ENCODE measurements at regions not wholly inside any gene's neighbourhood (a gene's known extent, or its start where the extent isn't known, plus 50 kb on each side); places are given as distances from the start of the nearest gene placed in this dataset.
"Not testable (repeated sequence)": the region's sequence is repeated elsewhere in the genome, so short reads cannot be mapped to it uniquely, and the experiment has no call there.

DNA sequence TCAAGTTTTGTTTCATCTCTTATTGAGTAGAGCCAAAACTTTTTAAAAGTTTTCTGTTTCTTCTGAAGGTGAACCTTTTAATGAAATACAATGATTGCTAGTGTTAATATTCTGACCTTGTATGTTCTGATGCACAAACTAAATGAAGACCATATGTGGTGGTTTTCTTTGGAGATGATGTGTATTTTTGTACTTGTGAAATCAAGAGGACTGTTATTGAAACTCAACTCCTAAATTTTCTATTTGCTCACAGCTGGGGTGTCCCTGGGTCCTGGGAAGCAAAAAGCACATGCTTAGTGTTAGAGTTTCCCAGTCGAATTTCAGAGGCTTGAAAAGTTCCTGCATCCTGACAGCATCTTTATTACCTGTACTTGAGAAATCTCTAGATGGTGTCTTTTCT lies 1185.8 kb upstream of the ALCAM start:
- no peak for DNase-seq

DNA sequence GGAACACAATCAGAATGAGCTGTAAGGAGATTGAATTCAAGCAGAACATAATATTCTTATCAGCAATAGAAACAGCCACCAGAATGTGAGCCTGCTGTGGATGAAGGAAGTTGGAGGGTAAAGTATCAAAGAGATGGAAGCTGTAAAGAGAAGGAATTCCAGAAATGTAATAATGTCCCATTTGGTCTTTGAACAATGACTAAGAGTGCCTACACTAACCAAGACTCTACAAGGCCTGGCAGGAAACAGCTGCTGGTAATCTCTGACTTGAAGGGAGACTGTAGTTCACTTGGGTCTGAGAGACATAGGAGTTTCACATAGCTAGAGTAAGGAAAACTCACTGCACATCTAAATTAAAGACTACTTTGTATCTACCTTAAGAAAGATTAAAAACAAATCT lies 1176.0 kb upstream of the ALCAM start:
- no peak for DNase-seq

DNA sequence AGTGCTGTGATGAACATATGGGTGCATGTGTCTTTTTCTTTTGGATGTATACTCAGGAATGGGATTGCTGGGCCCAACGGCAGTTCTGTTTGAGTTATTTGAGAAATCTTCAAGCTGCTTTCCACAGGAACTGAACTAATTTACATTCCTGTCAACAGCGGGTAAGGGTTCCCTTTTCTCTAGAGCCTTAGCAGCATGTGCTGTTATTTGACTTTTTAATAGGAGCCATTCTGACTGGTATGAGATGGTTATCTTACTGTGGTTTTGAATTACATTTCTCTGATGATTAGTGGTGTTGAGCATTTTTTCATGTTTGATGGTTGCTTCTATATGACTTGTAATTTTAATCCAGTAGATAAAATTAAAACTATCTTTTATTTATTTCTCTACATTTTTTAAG lies 1168.6 kb upstream of the ALCAM start:
- DNase-seq = no peak

DNA sequence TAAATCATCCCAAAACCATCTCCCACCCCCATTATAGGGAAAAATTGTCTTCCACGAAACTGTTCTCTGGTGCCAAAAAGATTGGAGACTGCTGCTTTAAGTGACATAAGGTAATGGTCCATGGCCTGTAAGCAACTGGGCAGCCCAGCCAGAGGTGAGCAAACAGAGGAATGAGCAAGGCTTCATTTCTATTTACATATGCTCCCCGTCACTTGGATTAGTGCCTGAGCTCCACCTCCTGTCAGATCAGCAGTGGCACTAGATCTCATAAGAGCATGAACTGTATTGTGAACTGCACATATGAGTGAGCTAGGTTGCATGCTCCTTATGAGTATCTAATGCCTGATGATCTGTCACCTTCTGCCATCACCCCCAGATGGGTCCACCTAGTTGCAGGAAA lies 1159.8 kb upstream of the ALCAM start:
- no peak for DNase-seq

DNA sequence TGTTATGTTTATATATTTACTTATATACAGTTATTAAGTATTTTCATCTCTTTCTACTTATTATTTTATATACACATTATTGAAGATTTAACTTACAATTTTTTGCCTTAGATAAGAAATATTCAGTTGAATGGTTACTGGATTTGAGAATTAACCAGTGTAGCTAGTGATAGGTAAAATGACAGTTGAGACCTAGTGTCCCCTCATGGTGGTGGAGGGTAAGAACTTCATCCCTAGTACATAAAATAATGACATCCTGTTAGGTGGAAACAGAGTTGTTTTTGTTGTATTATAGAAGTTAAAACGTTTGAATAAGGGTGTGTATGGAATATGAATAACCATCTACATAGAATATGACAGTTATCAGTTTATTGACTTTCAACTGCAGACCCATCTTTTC lies 1152.4 kb upstream of the ALCAM start:
- no peak for DNase-seq

DNA sequence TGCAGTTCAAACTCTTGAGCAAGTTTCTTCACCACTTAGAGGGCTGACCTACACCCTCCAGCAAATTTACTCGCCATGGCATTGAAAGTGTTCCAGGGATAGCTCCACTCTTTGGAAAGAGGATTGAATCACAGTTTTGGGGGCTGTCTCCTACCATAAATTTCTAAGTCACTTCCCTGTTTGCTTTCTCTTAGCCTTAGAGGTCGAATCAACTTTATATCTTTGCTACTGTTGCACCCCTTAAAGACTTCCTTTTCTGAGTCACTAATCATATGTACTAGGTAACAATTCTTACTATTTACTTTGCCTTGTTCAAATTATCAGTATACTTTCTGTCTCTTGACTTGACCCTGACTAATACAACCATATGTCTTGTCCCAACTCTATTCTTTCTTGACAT lies 1151.8 kb upstream of the ALCAM start:
- DNase-seq = no peak

DNA sequence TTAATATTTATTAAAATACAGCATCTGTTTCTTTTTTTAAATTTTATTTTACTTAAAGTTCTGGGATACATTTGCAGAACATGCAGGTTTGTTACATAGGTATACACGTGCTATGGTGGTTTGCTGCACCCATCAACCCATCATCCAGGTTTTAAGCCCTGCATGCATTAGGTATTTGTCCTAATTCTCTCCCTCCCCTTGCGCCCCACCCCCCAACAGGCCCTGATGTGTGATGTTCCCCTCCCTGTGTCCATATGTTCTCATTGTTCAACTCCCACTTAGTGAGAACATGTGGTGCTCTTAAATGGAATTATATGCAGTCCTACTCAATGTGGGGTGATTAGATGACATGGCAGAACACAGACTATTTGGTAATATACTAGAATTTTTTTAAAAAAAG lies 1147.7 kb upstream of the ALCAM start:
- DNase-seq = not testable (repeated sequence)

DNA sequence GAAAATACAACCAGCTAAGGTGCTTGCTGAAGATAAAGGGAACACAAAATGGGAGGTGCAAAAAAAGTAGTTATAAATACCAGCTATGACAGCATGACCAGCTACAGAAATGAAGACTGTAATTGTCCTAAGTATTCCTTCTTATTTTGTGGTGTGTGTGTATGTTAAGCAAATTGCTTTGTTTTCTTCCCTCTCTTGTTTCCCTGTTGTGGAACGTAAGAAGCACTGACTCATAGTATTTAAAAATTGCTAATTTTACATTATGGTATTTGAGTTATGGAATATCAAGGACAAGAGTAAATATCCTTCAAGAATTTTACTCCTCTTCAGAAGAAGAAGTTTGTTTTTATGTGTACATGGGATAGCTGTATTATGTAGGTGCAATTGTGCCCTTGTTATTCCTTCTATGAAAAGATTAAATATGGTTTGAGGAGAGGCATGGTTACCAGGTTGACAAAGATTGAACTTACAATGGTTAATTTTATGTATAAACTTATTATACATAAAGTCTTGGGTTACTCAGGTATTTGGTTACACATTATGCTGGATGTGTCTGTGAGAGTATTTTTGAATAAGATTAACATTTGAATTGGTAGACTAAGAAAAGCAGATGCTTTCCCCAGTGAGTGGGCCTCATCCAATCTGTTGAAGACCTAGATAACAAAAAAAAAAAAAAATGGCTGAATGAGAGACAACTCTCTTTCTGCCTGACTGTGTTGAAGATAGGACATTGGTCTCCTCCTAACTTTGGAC lies 1132.1 kb upstream of the ALCAM start:
- no peak for DNase-seq

DNA sequence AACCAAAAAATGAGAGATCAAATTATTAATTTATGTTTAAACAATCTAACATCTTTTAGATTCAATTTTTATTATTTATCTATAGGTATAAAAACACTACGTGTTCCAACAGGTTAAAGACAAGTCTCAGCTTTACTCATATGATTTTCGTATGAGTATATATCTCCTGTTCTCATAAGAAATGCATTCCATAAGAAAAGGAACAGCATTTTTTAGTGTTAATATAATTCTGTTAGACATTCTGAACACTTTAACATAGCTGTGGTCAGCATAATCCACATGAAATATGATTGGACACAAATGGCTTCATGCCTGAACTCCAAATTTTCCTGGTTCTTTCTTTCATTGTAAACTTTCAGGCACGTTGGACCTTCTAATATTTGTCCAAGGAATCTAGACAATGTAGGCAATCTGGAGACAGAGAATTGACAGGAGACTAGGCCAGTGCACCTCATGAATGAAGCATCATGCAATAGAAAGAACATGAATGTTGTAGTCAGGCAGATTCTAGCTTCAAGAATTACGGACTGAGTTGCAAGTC lies 1122.0 kb upstream of the ALCAM start:
- no peak for DNase-seq

DNA sequence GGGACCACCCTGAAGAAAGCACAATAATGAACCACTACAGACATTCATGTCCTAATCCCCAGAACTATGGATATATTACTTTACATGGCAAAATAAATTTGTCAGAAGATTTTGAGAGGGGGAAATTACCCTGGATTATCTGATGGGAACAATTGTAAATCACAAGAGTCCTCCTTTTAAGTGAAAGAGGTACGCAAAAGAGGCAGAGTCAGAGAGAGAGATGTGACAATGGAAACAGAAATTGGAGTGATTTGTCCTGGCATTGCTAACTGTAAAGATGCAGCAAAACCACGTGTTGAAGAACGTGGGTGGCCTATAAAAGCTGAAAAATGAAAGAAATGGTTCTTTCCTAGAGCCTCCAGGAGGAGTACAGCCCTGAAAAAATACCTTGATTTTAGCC lies 1121.4 kb upstream of the ALCAM start:
- no peak for DNase-seq

DNA sequence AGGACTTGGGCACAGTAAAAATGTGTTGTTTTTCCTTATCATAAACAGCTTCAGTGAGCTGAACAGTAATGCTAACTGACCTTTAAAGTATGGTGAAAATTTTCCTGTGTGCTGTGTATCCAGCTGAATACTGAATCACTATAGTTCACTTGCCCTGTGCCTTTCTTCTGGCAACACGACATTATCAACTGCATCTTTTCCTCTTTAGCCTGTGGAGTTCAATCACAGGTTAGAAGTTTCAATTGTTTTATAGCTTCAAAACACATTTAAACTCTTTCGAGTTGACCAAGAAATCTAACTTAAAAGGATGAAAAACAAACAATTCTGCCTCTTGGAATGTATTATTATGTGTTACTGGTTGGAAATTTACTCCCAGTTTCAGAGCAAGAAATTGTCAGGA lies 1120.7 kb upstream of the ALCAM start:
- DNase-seq = no peak

DNA sequence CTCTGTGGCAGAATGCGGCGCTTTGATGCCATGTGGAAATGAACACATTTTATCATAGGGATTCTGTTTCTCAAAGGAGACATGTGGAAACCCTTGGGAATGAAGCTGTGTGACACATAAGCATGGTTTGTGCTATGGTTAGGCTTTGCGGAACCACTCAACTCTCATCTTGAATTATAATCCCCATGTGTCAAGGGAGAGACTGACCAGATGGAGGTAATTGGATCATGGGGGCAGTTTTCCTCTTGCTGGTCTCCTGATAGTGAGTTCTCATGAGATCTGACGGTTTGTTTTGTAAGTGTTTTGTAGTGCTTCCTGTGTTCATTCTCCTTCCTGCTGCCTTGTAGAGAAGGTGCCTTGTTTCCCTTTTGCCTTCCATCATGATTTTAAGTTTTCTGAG lies 1109.2 kb upstream of the ALCAM start:
- no peak for DNase-seq

DNA sequence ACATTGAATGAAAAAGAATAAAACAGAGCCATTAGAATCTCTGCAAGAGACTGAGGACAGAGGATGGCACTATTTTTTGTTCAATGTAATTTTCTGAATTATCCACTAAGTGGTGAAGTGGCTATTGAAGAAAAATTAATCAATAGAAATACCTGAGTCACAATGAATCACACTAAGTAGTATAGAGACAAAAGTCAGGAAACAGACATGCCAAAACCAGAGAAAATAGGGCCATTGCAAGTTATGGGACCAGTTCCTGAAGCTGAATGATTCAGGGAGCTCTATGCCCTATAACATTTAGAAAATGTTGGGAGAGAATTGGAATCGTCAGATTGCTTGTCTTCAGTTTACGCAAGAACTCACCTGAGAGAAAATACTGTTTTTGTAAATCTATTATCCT lies 1103.2 kb upstream of the ALCAM start:
- DNase-seq = no peak

DNA sequence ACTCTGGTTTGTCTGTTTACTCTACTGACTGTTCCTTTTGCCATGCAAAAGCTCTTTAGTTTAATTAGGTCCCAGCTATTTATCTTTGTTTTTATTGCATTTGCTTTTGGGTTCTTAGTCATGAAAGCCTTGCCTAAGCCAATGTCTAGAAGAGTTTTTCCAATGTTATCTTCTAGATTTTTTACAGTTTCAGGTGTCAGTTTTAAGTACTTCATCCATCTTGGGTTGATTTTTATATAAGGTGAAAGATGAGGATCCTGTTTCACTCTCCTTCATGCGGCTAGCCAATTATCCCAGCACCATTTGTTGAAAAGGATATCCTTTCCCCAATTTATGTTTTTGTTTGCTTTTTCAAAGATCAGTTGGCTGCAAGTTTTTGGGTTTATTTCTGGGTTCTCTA lies 1100.5 kb upstream of the ALCAM start:
- DNase-seq = not testable (repeated sequence)

DNA sequence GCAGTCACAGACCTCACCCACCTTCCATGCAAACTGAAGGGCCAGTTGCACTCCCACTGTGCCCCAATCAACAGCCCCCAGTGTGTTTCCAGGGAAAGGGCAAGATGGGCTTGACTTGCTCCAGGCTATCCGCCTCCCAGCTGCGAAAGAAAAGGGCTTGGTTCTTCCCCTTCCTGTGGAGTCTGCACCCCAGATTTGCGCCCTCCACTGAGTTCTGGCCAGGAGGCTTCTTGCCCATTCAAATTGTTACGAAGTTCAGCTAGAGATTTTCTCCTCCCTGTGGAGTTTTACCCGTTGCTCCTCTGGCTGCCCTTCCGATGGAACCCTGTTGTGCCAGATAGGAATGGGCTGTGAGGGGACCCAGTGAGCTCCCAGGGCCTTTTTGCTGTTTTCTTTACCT lies 1096.9 kb upstream of the ALCAM start:
- no peak for DNase-seq

DNA sequence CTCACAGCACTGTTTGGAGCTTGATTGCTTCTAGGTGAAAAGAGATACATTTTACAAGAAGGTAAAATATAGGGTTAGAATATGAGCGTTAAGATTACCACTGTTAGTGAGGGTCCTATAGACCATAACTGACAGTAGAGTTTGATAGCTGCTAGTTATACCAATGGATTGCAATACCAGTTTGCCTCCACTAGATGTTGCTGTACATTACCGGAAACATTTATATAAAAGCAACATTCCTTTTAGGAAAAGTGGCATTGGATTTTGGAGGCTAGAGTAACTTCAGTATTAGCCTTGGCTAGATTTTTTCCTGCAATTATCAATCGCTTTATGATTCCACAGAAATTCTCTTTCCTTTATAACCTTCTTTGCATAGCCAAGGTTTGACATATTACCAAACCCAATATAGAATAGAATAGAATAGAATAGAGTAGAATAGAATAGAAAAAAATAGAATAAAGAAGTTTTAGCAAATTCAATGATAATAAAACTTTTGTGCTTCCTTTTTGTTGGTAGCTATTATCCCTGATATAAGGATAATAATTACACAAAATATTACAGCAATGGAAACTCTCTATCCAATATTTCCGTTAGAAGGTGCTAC lies 1093.6 kb upstream of the ALCAM start:
- DNase-seq = no peak

DNA sequence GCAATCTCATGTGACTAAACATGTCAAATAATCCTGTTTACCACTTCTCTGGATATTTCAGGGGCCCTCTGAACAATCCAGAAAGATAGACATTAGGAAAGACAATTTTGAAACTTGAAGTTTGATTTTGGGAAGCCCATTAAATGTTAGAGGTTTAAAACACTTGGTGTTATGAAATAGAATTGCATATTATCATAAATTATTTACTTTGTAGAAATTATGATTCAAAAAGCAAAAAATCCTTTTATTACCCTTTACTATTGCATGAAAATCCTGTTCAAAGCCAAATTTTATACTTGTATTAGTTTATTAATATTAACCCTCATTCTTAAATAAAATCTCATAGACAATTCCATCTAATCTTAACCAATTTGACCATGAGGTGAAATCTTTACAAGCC lies 1091.5 kb upstream of the ALCAM start:
- DNase-seq = no peak

DNA sequence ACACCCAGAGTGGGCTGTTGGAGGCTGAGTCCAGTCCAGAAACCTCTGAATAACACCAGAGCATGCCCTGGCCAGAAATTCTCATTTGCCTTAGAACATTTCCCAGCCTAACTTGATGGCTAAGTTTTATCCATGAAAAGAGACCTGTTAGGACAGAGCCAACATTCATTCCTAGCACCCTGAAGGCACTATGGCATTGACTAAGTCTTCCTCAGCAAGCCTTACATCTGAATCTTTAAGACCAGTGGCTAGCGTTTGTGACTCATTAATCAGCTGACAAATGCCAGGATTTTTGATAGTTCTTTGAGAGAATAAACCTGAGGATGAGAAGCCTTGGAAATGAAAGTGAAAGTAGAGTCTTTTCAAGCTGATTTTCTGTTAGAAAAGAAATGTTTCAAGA lies 1087.1 kb upstream of the ALCAM start:
- DNase-seq = no peak

DNA sequence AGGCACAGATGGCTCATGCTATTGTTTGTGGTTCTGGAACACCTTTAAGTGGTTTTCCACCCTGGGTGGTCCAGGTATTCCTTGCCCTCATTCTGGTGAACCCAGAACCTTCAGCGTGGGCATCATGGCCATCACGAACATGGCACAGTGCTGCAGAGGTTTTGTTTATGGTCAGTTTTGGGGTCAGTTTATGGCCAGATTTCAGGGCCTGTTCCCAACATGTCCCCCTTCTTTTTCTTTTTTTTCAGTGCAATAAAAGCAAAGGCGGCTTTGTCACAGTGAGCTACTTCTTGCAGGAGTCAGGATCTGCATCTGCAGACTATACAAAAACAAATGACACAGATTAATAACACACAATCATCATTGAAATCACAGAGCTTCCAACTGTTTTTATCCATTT lies 1085.0 kb upstream of the ALCAM start:
- no peak for DNase-seq

DNA sequence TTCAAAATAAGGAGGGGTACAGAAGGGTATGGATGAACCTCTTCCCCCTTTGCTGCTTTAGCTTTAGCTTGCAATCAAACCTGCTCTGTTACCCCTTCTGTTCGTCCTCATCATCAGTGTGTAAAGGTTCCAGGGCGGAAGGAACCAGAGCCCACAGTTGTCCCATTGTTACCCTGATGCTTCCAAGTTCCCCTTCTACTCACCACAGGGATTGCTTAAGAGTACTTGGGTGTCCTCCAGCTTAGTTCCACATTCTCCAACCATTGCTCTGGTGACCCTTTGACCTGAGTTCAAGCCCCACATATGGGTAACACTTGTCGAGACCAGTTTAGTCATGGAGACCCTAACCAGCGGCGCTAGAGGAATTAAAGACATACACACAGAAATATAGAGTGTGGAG lies 1080.1 kb upstream of the ALCAM start:
- no peak for DNase-seq

DNA sequence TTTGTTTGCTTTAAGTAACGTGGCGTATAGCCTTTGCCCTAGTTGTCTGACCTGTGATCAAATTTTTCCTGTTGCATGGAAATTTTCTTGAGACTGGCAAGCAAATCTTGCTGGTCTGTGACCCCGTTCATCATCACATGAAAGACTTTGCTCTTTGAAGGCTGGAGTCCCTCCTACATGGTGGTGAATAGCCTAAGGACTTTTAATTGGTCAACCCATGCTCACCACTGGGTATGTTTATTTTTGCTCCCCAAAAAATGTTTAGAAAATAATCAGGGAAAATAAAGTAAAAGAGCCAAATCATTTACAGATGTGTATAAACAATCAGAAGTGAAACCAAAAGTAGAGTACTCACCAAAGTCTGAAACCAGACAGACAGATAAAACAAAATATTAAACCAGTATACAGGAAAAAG lies 1075.3 kb upstream of the ALCAM start:
- no peak for DNase-seq

DNA sequence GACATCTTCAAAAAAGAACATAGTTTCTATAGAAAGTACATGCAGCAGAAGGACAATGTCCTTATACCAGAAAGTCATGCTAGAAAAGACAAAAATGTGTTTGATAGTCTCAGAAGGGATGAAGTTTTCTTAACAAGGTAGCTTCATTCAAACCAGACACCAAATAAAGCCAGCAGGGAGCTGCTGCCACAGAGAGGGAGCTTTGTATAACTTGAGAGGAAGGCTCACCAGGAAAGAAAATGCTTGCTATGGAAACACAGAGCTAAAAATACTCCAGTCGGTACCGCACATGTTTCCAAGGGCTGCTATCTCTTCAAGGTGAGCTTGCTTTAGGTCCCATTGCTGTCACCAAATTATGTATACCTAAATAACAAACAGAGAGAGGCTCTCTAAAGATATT lies 1074.8 kb upstream of the ALCAM start:
- no peak for DNase-seq

DNA sequence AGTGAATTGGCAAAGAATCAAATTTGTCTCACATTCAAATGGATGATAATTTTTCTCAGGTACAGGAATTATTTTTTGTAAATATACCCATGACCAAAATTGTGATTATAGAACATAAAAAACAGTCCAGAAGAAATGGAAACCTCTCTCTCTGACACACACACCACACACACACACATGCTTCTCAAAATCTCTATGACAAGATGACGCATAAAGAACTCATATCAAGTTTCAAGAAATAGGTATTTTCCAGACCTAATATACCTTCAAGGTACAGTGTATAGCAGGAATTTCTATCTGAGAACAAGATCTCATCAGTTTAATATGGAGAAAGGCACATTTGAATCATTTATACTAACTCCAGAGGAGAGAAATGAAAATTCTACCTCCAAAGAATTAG lies 1069.1 kb upstream of the ALCAM start:
- no peak for DNase-seq

DNA sequence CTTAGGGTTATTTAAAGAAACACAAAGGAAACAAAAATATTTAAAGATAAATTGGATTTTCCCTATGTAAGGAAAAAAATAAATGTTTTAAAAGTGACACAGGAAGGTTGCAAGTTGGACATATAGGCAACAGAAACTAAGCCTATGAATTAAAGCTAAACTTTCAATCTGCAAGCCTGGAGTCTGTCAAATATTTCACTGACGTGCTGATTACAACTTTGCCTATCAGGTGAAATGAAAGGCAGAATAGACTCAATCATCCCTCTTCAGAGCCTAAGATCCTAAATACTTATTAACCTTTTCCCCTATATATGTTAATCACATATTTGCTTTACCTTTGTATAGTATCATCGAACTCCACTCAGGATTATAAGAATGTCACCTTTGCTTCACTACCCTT lies 1068.0 kb upstream of the ALCAM start:
- DNase-seq = no peak

DNA sequence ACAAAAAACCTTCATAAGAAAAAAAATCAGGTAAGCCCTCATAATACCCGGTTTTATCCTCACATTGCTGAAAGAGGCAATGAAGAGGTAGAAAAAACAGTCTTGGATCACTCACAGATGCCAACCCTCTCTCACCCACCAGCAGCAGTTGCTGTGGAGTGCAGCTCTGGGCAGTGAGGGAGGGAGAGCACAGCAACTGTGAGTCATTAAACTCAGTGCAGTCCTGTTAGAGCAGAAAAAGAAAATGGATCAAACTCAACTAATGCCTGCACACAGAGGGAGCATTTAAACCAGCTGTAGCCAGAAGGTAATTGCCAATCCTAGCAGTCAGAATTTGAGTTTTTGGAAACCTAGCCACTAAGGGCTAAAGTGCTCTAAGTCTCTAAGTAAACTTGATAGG lies 1050.6 kb upstream of the ALCAM start:
- DNase-seq = no peak
